NCI-H524 (cell line): ENCODE measurements at regions not wholly inside any gene's neighbourhood (a gene's known extent, or its start where the extent isn't known, plus 50 kb on each side); places are given as distances from the start of the nearest gene placed in this dataset.
A peak's percentile ranks its signal among the peaks of the same experiment; 100 is the strongest.
"Not testable (repeated sequence)": the region's sequence is repeated elsewhere in the genome, so short reads cannot be mapped to it uniquely, and the experiment has no call there.

Experiments
- DNase-seq, 2 experiments: peaks; one replicate each; lab custom pipeline; 2025; lab: John Stamatoyannopoulos, UW

GRCh38 chr9:138174954-138175353, 297.4 kb downstream of the CACNA1B start:
- not testable (repeated sequence) for DNase-seq

DNA sequence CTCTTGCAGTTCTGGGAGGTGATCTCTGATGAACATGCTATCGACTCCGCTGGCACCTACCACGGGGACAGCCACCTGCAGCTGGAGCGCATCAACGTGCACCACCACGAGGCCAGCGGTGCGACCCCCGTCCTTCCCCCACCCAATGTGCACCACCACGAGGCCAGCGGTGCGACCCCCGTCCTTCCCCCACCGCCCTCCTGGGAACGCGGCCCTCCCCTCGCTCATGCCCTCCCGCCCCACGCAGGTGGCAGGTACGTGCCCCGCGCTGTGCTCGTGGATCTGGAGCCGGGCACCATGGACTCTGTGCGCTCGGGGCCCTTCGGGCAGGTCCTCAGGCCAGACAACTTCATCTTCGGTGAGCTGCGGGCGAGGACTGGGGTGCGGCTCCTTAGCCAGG, 297.8 kb downstream of the CACNA1B start:
- DNase-seq: not testable (repeated sequence)

DNA sequence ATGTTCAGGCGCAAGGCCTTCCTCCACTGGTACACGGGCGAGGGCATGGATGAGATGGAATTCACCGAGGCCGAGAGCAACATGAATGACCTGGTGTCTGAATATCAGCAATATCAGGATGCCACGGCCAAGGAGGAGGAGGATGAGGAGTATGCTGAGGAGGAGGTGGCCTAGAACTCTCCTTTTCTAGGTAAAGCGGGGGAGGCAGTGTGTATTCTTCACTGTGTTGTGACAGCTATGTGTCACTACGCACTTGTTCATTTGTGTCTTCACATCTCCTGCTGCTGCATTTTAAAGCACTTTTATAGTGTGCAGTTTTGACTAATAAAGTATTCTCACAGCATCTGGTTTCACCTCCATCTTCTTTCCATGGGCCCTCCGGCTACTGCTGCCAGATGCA, 299.5 kb downstream of the CACNA1B start:
- not testable (repeated sequence) for DNase-seq

GRCh38 chr9:138179003-138179402, 301.4 kb downstream of the CACNA1B start:
- not testable (repeated sequence) for DNase-seq

GRCh38 chr9:138179671-138180070, 302.1 kb downstream of the CACNA1B start:
- DNase-seq: not testable (repeated sequence)

- DNase-seq: not testable (repeated sequence)
These were observed 304.4 kb downstream of the CACNA1B start for GRCh38 chr9:138181963-138182362.

GRCh38 chr9:138197156-138197555, 319.6 kb downstream of the CACNA1B start:
- DNase-seq: not testable (repeated sequence)

DNA sequence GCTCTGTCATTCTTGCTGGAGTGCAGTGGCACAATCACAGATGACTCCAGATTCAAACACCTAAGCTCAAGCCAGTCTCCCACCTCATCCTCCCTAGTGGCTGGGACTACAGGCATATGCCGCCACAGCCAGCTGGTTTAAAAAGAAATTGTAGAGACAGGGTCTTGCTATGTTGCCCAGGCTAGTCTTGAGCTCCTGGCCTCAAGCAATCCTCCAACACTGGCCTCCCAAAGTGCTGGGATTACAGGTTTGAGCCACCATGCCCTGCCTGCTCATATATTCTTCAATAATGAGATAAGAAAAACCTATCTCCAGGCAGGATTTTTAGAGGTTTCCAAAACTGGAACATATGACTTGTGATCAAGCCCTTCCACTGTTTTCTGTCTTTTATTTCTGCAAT, 321.4 kb downstream of the CACNA1B start:
- not testable (repeated sequence) for DNase-seq

GRCh38 chr9:138199917-138200316, 322.3 kb downstream of the CACNA1B start:
- DNase-seq: not testable (repeated sequence)

DNA sequence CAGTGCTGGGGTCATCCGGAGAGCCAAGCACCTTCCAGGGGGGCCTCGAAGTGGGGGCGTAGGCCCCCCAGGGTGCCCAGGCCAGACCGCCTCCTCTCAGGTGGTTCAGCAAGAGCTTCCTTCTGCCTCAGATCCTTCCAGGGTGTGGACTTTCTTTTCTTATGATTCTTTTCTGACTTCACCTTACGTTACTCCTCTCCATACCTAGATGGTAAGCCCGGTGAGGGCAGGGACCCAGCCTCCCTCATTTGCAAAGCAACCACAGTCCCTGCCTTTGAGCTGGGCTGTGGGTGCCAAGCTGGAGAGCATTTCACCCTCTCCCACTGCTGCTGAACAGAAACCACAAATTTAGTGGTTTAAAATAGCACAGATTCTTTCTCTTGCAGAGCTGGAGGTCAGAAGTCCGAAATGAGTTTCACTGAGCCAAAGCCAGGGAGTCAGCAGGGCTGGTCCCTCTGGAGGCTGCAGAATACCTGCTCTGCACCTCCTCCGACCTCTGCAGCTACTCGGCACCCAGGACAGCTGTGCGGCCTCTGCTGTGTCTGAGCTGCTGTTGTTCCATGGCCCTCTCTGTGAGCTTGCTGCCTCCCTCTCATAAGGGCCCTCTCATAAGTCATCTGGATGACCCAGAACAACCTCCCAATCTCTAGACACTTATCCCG, 323.0 kb downstream of the CACNA1B start:
- DNase-seq: not testable (repeated sequence)

DNA sequence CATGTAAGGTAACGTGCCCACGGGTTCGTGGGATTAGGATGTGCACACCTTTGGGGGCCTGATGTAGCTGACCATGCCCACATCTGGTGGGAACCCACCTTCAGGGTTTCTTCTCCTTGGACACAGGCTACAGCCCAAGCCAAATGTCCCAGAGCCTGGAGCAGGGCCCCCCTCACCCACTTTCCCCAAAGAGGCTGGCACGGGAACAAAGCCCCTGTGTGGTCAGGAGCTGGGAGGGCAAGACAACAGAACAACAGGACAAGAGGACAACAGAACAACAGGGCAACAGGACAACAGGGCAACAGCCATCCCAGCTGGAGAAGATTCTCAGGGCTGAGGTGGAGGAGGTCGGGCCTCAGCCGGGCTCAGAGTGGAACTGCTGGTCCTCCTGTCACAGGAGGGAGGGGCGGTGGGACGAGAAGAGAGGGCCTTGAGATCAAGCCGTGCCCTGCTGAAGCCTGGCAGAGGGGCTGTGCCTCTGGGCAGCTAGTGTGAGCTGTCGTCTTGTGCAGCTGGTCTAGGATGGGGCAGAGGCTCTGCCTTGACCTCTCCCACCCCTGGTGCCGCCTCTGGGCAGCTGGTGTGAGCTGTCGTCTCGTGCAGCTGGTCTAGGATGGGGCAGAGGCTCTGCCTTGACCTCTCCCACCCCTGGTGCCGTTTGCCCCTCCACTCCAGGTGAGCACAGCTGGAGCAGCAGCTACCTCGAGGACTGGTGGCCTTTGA, 323.7 kb downstream of the CACNA1B start:
- DNase-seq: not testable (repeated sequence)

- not testable (repeated sequence) for DNase-seq
These were observed 324.5 kb downstream of the CACNA1B start for GRCh38 chr9:138202043-138202442.

- not testable (repeated sequence) for DNase-seq
These were observed 325.7 kb downstream of the CACNA1B start for GRCh38 chr9:138203304-138203703.

- DNase-seq: not testable (repeated sequence)
These were observed 326.3 kb downstream of the CACNA1B start for GRCh38 chr9:138203872-138204271.

DNA sequence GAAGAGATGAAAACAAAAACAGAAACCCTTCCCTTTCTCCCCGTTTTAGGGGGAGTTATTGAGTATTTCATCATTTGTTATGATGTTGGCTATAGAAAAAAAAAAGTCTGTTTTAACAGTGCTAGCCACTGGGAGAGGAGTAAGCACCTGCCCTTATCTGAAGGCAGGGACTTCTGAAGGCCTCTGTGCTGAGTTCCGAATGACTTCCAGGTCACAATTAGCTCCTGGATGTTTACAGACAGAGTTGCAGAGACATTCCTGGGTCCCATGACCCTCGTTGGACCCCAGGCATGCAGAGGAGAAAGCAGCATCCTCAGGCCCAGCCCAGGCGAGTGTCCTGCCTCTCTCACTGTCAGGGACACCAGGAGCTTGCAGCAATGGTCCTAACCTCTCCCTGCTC, 328.5 kb downstream of the CACNA1B start:
- not testable (repeated sequence) for DNase-seq

DNA sequence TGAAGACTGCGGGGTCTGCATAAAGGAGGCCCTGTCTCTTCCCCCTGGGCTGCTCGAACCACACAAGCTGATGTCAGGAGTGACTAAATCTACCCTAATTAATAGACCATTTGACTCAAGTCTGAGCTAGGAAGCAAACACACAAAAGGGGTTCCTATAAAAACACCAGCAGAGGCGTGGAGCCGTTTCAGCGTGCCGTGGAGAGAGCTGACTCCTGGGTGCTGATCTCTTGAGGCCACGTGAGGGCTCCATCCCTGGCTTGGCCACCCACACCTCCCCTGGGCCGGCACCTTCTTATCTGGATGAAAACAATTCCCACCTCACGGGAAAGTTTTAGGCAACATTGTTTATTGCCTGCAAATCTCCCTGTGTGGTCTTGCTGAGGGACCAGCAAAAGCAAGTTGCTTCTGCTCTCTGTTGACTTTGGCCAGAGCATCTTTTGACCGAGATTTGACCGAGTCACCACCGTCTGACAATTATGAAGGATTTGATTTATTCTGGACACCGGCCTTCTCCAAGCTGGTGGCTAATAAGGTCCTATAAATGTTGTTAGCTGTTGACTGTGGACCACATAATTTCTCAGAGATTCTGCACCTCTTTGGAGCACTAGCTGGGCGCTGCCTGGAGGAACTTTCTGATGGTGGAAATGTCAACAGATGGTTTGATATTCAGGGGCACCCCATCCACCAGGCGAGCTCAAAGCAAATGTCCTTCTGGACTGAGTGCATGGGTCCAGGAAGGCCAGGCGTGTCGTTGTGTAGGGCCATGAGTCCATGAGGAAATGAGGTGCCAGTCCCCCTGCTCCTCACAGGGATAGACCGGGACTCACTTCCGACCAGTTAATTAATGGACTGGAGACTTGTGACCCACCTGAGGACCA, 330.0 kb downstream of the CACNA1B start:
- not testable (repeated sequence) for DNase-seq

DNA sequence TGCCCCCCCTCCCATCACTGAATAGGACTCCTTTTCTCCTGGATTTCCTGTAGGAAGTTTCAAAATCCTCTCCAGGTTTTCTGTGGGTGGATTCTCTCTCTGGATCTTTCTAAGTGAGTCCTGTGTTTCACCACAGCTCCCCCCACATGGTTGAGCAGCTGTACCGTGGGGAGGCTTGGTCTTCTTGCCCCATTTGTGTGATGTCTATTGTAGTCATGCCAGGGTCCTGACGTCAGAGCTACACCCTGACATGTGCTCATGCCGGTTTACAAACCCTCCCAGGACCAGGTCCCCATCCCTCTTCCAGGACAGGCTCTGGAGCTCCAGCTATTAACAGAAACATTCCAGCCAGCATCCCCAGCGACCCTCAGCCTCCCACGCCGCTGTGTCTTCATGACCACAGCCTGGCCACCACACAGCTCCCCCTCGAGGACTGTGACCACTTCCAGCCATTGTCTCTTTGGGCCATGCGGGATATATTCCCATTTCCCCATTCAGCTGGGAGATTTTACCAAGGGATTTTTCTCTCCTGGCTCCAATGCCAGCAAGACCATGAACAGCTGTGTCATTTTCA, 331.6 kb downstream of the CACNA1B start:
- not testable (repeated sequence) for DNase-seq

GRCh38 chr9:138210388-138210986, 332.9 kb downstream of the CACNA1B start:
- not testable (repeated sequence) for DNase-seq

DNA sequence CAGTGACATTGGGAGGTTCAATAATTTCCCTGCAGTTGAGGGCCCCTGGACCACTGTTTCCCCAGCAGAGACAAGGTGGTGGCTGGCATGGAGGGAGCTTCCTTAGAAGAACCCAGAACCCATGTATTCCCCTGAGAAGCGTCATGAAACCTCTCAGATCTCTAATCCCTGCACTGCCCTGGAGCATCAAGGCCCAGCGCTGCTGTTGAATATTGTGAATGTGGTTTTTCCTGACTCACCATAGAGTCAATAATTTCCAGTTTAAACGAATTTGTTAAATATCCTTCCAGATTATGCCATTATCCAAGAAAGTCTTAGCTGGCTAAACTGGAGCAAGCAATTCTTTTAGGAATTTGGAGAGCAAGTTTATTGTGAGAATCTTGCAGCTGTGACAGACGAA, 333.5 kb downstream of the CACNA1B start:
- DNase-seq: not testable (repeated sequence)

DNA sequence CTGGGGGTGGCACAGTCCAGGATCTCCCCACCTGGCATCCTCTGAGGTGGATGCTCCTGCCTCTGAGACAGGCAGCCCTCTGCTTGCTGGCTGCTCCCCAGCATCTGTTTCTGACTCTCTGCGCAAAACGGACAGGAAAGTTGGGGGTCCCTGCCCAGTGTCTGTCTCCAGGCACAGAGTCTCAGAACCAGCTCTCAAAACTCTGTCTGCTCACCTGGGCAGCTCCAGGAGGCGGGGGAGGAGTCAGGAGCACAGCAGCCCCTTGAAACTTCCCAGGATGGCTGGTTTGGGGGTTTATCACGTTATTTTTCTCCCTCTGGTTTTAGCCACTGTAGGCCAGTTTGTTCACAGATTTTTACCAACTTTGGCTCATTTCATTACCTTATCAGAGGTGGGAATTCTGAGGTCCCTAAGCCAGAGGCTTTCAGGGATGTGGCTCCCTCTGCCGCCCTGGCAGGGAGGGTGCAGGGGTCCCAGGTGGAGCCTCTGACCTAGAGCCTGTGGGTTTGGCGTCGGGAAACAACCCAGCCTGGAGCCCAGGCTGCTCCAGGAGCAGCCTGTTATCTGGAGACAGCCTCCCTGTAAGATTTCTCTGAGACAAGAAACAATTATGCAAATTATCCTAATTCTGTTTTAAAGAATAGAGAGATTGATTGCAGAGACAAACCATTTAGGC, 334.1 kb downstream of the CACNA1B start:
- peak in 1 of 2 experiments; percentile 46 for DNase-seq

DNA sequence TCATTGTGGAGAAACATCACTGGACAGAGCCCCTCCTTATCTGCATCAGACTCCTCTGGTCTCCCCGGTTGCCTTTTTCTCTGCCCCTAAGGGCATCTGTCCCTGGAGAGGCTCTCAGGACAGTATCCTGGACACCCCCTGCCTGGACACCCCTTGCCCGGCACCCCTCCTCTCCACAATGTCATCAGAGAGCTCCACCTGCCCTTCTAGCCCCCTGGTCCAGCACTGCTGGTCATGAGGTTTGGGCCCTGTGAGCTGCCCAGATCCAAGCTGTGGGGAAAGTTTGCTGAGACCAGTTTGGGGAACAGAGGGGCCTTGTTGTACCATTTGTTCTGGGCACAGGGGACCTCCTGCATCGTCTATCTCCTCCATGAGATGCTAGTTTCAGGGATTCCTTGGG, 335.2 kb downstream of the CACNA1B start:
- not testable (repeated sequence) for DNase-seq
